Fibroblast of lung (primary cell): ENCODE measurements at regions not wholly inside any gene's neighbourhood (a gene's known extent, or its start where the extent isn't known, plus 50 kb on each side); places are given as distances from the start of the nearest gene placed in this dataset.

Experiments used
- DNase-seq, 2 donors: peaks; one replicate each; pipeline versions ENCODE4 v3.0.0 to v3.0.0-alpha.2; 2010; ENCODE audit warnings: low read depth in 2 of 2
- H2AFZ ChIP-seq: 2 replicates; pipeline ENCODE4 v1.5.1; 2012; ENCODE audit warnings: low read length, control low read depth, inconsistent platforms
- H3K27ac ChIP-seq: 2 replicates; pipeline ENCODE4 v1.5.1; 2011; ENCODE audit warnings: low read length, control low read depth; ENCODE audit not compliant: insufficient read depth
- H3K27me3 ChIP-seq: 2 replicates; pipeline ENCODE4 v1.5.1; 2011; ENCODE audit warnings: mild to moderate bottlenecking, low read length; ENCODE audit not compliant: control insufficient read depth, insufficient read depth
- H3K36me3 ChIP-seq: 2 replicates; pipeline ENCODE4 v1.5.1; 2011; ENCODE audit warnings: low read length; ENCODE audit not compliant: control insufficient read depth, insufficient read depth
- H3K4me1 ChIP-seq: 2 replicates; pipeline ENCODE4 v1.5.1; 2011; ENCODE audit warnings: low read length; ENCODE audit not compliant: control insufficient read depth, insufficient read depth; ENCODE audit errors: extremely low read depth
- H3K4me2 ChIP-seq: 2 replicates; pipeline ENCODE4 v1.5.1; 2011; ENCODE audit warnings: low read length, control low read depth; ENCODE audit not compliant: insufficient read depth; ENCODE audit errors: extremely low read depth
- H3K4me3 ChIP-seq, 4 experiments: fragments of 200-600 bp in 1 of 4; sonication (generic) in 1 of 4; replicated peaks in 1 of 4; 2 replicates each; pipeline ENCODE4 v1.5.1; 2011 to 2016; ENCODE audit warnings: low read length in 4 of 4, low read depth in 3 of 4, mild to moderate bottlenecking in 3 of 4, control low read depth in 2 of 4, inconsistent platforms in 1 of 4, mixed read lengths in 1 of 4; ENCODE audit not compliant: insufficient read depth in 1 of 4; ENCODE audit errors: control extremely low read depth in 1 of 4
- H3K79me2 ChIP-seq: 2 replicates; pipeline ENCODE4 v1.5.1; 2012; ENCODE audit warnings: mild to moderate bottlenecking, low read length, inconsistent platforms; ENCODE audit not compliant: control insufficient read depth, insufficient read depth
- H3K9ac ChIP-seq: 2 replicates; pipeline ENCODE4 v1.5.1; 2011; ENCODE audit warnings: mild to moderate bottlenecking, low read length, control low read depth; ENCODE audit not compliant: insufficient read depth
- H3K9me3 ChIP-seq: 2 replicates; pipeline ENCODE4 v1.5.1; 2012; ENCODE audit warnings: low read depth, low read length; ENCODE audit not compliant: control insufficient read depth, insufficient read depth
- H4K20me1 ChIP-seq: 2 replicates; pipeline ENCODE4 v1.5.1; 2011; ENCODE audit warnings: low read length; ENCODE audit not compliant: control insufficient read depth, insufficient read depth; ENCODE audit errors: extremely low read depth
- EZH2 ChIP-seq: IDR thresholded peaks from 2 replicates; pipeline ENCODE4 v1.5.1; 2012; ENCODE audit warnings: low read length, control low read depth, mild to moderate bottlenecking; ENCODE audit errors: missing control alignments
- TF ChIP-seq, protein P1 (sequence below), 2 donors: IDR thresholded peaks in 1 of 2; conservative IDR thresholded peaks in 1 of 2; 1 replicate in 1 of 2; 2 replicates in 1 of 2; pipeline ENCODE4 v1.5.1; 2011 to 2012; ENCODE audit warnings: low read length in 2 of 2, control low read depth in 1 of 2, inconsistent platforms in 1 of 2, low read depth in 1 of 2, mild to moderate bottlenecking in 1 of 2

DNA sequence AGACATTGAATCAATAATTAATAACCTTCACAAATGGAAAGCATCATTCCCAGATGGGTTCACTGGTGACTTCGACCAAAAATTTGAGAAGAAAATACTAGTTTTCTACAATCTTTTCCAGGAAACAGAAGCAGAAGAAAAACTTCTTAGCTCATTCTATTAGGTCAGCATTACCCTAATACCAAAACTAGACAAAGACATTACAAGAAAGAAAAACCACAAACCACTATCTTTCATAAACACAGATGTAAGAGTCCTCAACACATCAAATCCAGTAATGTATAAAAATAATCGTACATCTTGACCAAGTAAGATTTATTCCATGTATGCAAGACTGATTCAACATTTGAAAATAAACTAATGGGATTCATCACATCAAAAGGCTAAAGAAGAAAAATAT is 64.0 kb upstream of the CDK1 start:
- DNase-seq, result peak; percentile 22 to 59
- H3K9me3 ChIP-seq, result no peaks in the 10 kb centered on the region
- H3K27me3 ChIP-seq, result no peaks in the 10 kb centered on the region
- no peak overlapping the region for H3K4me2 ChIP-seq
- no peaks in the 10 kb centered on the region for H3K36me3 ChIP-seq
- no peak overlapping the region for H3K9ac ChIP-seq
- H3K4me1 ChIP-seq, result no peaks in the 10 kb centered on the region
- no peak overlapping the region for H3K4me3 ChIP-seq
- H3K27ac ChIP-seq, result no peak overlapping the region
- TF ChIP-seq, protein P1, sequence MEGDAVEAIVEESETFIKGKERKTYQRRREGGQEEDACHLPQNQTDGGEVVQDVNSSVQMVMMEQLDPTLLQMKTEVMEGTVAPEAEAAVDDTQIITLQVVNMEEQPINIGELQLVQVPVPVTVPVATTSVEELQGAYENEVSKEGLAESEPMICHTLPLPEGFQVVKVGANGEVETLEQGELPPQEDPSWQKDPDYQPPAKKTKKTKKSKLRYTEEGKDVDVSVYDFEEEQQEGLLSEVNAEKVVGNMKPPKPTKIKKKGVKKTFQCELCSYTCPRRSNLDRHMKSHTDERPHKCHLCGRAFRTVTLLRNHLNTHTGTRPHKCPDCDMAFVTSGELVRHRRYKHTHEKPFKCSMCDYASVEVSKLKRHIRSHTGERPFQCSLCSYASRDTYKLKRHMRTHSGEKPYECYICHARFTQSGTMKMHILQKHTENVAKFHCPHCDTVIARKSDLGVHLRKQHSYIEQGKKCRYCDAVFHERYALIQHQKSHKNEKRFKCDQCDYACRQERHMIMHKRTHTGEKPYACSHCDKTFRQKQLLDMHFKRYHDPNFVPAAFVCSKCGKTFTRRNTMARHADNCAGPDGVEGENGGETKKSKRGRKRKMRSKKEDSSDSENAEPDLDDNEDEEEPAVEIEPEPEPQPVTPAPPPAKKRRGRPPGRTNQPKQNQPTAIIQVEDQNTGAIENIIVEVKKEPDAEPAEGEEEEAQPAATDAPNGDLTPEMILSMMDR (conservative IDR thresholded peaks at IDR 0.05 in 1 of 2, IDR thresholded peaks at IDR 0.05 in 1 of 2; ENCODE audit: low read depth in 1 of 2, low read length in 2 of 2), result no peak
- no peak for TF ChIP-seq EZH2
- no peaks in the 10 kb centered on the region for H4K20me1 ChIP-seq
- no peak overlapping the region for H2AFZ ChIP-seq
- H3K79me2 ChIP-seq, result no peaks in the 10 kb centered on the region

- Histone ChIP-seq H3K9me3 (no peaks in the 10 kb centered on the region), H3K36me3 (no peaks in the 10 kb centered on the region), H3K4me1 (no peaks in the 10 kb centered on the region), H3K4me3 (no peak overlapping the region), H3K27ac (no peak overlapping the region), H3K79me2 (no peaks in the 10 kb centered on the region), H2AFZ (no peak overlapping the region), H3K27me3 (no peaks in the 10 kb centered on the region), H4K20me1 (no peaks in the 10 kb centered on the region), H3K9ac (no peak overlapping the region), H3K4me2 (no peak overlapping the region)
- no peak for DNase-seq
- TF ChIP-seq, protein P1 (conservative IDR thresholded peaks at IDR 0.05 in 1 of 2, IDR thresholded peaks at IDR 0.05 in 1 of 2; ENCODE audit: low read depth in 1 of 2, low read length in 2 of 2), result no peak
- no peak for TF ChIP-seq EZH2
These were observed 66.8 kb upstream of the CDK1 start for GRCh38 chr10:60711496-60711895.

DNA sequence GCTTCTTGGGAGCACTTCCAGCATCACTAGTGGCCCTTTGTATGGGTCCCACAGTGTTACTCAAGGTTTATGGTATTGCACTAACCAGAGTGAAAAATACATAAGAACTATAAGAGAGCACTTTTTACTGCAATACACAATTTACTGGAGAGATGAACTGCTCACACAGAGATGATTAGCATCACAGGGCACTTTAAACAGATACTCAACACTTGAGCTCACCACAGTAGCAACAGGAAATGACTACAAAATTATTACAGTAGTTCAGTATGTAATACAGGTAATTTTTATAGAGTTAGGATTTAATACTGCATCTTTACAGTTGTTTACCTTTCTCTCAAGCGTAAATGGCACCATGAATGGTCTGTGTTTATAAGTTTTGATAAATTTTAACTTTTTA is 68.2 kb upstream of the CDK1 start:
- no peaks in the 10 kb centered on the region for H3K27me3 ChIP-seq
- no peaks in the 10 kb centered on the region for H3K4me1 ChIP-seq
- TF ChIP-seq, protein P1 (conservative IDR thresholded peaks at IDR 0.05 in 1 of 2, IDR thresholded peaks at IDR 0.05 in 1 of 2; ENCODE audit: low read depth in 1 of 2, low read length in 2 of 2), result no peak
- no peak for TF ChIP-seq EZH2
- no peaks in the 10 kb centered on the region for H3K36me3 ChIP-seq
- no peak overlapping the region for H3K4me3 ChIP-seq
- no peaks in the 10 kb centered on the region for H3K9me3 ChIP-seq
- H3K27ac ChIP-seq, result no peak overlapping the region
- no peak overlapping the region for H2AFZ ChIP-seq
- no peak for DNase-seq
- no peak overlapping the region for H3K4me2 ChIP-seq
- H3K9ac ChIP-seq, result no peak overlapping the region
- no peaks in the 10 kb centered on the region for H3K79me2 ChIP-seq
- H4K20me1 ChIP-seq, result no peaks in the 10 kb centered on the region
